ENCODE measurements at regions not wholly inside any gene's neighbourhood (a gene's known extent, or its start where the extent isn't known, plus 50 kb on each side); places are given as distances from the start of the nearest gene placed in this dataset.

- no peak for TF ChIP-seq ZNF276 (CRISPR knock-in tag; IDR thresholded peaks at IDR 0.05; ENCODE audit: low read depth)
- no peak for TF ChIP-seq EEA1 (CRISPR knock-in tag; IDR thresholded peaks at IDR 0.05; ENCODE audit: borderline replicate concordance)
- no peak for TF ChIP-seq ZSCAN5A (CRISPR knock-in tag; IDR thresholded peaks at IDR 0.05; ENCODE audit: borderline replicate concordance)
- TF ChIP-seq ZNF350 (CRISPR knock-in tag; IDR thresholded peaks at IDR 0.05; ENCODE audit: borderline replicate concordance, low read depth), result 0 out of 2 replicates have a peak, but pooled peaks have one; percentile 19
- TF ChIP-seq RNF2 (conservative IDR thresholded peaks at IDR 0.05; ENCODE audit: low read depth), result no peak
- no peak for TF ChIP-seq AHR (CRISPR knock-in tag; IDR thresholded peaks at IDR 0.05)
- TF ChIP-seq NFRKB (IDR thresholded peaks at IDR 0.05), result no peak
- 0 out of 2 replicates have a peak, but pooled peaks have one; percentile 25 for TF ChIP-seq ZNF136 (CRISPR knock-in tag; IDR thresholded peaks at IDR 0.05; ENCODE audit: low read depth)
- TF ChIP-seq ZNF30 (CRISPR knock-in tag; IDR thresholded peaks at IDR 0.05), result no peak
- no peak for TF ChIP-seq FUBP1 (CRISPR knock-in tag; IDR thresholded peaks at IDR 0.05; ENCODE audit: borderline replicate concordance)
- TF ChIP-seq NPAS2 (CRISPR knock-in tag; IDR thresholded peaks at IDR 0.05; ENCODE audit: borderline replicate concordance), result no peak
- peak; percentile 99 for TF ChIP-seq ZBTB38 (CRISPR knock-in tag; IDR thresholded peaks at IDR 0.05)
- TF ChIP-seq TIGD3 (CRISPR knock-in tag; IDR thresholded peaks at IDR 0.05; ENCODE audit: borderline replicate concordance), result no peak
- TF ChIP-seq TBX3 (IDR thresholded peaks at IDR 0.05; ENCODE audit: borderline replicate concordance), result no peak
- 0 out of 2 replicates have a peak, but pooled peaks have one; percentile 13 for TF ChIP-seq TARDBP (CRISPR knock-in tag; IDR thresholded peaks at IDR 0.05)
- no peak for TF ChIP-seq CERS6 (CRISPR knock-in tag; IDR thresholded peaks at IDR 0.05)
- TF ChIP-seq HOMEZ (CRISPR knock-in tag; IDR thresholded peaks at IDR 0.05; ENCODE audit: low read depth), result 0 out of 2 replicates have a peak, but pooled peaks have one; percentile 9
- TF ChIP-seq IRF2 (CRISPR knock-in tag; IDR thresholded peaks at IDR 0.05), result 0 out of 2 replicates have a peak, but pooled peaks have one; percentile 31
- TF ChIP-seq ZNF274 (CRISPR knock-in tag; IDR thresholded peaks at IDR 0.05), result no peak
- TF ChIP-seq RBFOX2 (IDR thresholded peaks at IDR 0.05; ENCODE audit: low read depth, low read length), result no peak
Measured at GRCh38 chr17:30594223-30594952, 117.2 kb downstream of the GOSR1 start (continued).
